ENCODE measurements at regions not wholly inside any gene's neighbourhood (a gene's known extent, or its start where the extent isn't known, plus 50 kb on each side); places are given as distances from the start of the nearest gene placed in this dataset.
A peak's percentile ranks its signal among the peaks of the same experiment; 100 is the strongest.
"Not testable (repeated sequence)": the region's sequence is repeated elsewhere in the genome, so short reads cannot be mapped to it uniquely, and the experiment has no call there.

DNA sequence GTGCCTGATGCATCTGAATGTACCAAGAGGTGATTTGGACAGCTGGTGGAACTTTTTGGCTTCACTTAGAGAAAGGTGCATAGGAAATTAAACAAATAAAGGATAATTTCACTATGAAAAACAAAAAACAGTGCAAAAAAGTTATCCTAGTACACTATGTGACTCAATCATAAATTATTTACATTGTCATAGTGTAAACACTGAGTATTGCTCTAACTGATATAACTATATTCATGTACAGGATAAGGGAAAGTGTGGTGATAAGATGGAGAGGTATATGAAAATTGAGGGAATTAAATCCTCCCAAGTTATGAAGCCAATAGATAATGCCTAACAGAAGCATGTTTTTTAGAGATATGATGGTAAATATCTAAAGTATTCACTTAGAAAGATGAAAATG, 50.2 kb upstream of the CPNE4 start:
- DNase-seq (ENCODE audit: low spot score), result no peak

GRCh38 chr3:132087356-132087755, 52.5 kb upstream of the CPNE4 start:
- no peak for DNase-seq (ENCODE audit: low spot score)

- DNase-seq (ENCODE audit: low spot score), result no peak
Measured at GRCh38 chr3:132088291-132088690, 53.5 kb upstream of the CPNE4 start.

- DNase-seq (ENCODE audit: low spot score), result no peak
Measured at GRCh38 chr3:132090921-132091320, 56.1 kb upstream of the CPNE4 start.

- DNase-seq (ENCODE audit: low spot score), result no peak
Measured at GRCh38 chr3:132116601-132117000, 81.8 kb upstream of the CPNE4 start.

- no peak for DNase-seq (ENCODE audit: low spot score)
Measured at GRCh38 chr3:132117642-132118041, 82.8 kb upstream of the CPNE4 start.

DNA sequence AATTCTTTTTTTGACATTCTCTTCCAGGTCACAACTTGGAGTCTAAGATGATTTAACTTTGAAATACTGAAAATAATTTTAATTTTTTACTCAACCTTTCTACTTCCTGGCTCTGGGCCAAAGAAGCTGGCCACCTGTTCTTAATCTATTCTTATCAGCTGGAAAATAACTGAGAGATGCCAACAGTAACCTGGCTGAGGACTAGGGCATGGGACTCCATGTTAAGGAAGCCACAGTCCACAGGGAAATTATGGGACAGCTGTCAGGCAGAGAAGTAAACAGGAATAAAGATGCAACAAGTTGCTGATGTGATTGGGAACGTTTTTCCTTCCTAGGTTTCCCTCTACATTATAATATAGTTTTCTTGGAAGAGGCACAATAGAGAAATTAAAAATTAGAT, 84.7 kb upstream of the CPNE4 start:
- no peak for DNase-seq (ENCODE audit: low spot score)

DNA sequence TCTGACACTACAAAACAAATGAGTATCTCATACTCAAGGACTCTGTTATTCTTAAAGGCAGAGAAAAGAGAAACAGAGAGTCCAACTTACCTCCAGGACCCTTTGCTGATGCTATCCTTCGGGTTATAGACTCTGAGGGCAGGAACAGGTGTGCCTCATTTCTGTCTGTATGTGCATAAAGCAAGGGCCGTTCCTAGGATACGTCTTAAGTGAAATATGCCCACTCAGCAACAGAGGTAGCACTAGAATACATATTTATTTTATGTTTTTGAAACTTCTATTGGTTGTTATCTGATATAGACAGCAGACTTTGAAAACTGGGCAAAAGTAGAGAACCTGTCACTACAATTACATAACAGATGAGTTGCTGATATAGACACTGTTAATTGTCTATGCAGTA, 89.3 kb upstream of the CPNE4 start:
- DNase-seq (ENCODE audit: low spot score), result no peak

DNA sequence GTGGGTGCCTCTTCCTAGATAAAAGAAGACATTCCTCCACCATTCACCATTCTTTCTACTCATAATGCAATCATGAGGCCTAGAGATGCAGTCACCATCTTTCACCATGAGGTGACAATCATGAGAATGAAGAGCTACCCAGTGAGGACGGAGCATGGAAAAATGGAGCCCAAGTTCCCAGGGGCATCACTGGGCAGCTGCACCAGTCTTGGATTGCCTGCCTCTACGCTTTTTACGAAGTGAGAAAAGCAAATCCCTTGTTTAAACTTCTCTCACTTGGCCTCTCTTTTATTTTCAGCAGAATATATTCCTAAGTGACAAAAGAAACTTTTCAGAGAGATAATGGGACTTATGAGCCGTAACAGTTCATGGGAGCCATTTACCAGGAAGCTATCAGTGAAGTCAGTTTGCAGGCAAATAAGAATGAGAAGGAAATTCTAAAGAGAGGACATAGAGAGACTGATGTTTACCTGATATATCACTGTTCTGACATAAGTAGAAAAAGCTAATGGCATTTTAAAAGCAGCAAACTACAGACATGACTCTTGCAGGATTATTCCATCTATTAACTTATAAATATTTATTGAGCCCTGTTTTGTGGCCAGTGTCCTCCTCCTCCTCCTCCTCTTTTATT, 90.0 kb upstream of the CPNE4 start:
- no peak for DNase-seq (ENCODE audit: low spot score)

DNA sequence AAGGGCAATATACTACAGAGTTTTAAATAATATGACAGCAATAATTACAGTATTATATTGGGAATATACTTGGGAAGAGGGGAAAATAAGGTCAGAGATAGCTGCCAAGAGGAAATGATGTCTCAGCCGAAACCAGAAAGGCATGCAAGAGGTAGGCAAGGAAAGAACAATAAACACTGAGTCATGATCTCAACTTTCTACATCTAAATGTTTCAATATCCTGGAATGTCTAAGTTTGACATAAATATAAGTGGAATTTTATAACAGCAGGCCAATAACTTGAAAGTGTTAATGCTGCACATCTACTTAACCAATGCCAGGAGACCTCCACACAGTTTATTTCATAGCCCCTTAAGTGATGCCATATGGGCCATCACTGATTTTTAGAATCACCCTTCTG, 99.8 kb upstream of the CPNE4 start:
- no peak for DNase-seq (ENCODE audit: low spot score)

DNA sequence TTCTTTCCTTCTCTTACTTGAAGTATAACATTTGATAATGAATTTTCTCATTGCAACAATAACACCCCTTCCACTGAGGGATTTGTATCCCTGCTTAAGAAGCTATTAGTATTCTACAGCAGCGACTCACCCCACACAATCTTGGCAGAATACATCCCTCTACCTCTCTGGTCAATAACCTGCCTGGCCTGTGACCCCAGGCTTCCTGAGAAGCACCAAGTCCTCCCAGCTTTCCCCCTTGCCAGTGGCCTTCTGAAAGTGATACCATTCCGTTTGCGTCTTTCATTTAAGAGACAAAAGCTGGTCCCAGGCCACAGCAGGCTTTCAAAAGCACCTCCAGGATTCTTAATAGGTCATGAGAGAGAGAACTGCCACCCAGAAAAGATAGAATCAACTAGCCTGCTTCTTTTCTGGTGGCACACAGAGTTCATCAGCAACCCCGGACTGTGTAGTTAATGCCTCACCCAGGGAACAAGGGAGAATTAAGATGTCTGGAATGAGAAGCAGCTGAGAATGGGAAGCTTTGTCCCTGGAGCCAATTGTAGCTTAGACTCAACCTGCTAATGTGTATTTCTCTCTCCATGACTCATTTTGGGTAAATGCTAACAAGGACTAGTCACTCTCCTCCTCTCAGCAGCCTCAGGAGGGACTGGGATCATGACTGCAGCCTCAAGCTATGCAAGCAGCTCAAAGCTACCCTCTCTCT, 101.0 kb upstream of the CPNE4 start:
- no peak for DNase-seq (ENCODE audit: low spot score)

DNA sequence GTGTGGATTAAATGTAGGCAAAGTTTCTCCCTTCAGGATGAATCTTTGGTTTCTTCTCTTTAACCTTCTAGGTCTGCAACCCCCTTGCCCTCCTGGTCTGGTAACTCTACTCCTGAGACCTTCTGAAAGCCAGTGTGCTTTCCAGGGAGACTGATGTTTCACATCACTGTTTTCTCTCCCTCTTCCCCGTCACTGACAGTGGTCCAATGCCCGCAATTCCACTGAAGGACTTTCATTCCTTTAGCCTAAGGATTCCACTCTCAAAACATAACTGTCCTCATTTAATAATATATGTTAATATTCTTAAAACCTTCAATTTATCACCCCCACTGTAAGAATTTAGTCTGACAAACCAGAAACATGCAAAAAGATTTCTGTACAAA, 101.5 kb upstream of the CPNE4 start:
- DNase-seq (ENCODE audit: low spot score), result no peak

DNA sequence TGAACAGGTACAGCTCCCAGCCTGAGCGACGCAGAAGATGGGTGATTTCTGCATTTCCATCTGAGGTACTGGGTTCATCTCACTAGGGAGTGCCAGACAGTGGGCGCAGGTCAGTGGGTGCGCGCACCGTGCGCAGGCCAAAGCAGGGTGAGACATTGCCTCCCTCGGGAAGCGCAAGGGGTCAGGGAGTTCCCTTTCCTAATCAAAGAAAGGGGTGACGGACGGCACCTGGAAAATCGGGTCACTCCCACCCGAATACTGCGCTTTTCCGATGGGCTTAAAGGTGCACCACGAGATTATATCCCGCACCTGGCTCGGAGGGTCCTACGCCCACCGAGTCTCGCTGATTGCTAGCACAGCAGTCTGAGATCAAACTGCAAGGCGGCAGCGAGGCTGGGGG, 102.1 kb upstream of the CPNE4 start:
- not testable (repeated sequence) for DNase-seq (ENCODE audit: low spot score)

- no peak for DNase-seq (ENCODE audit: low spot score)
Measured at GRCh38 chr3:132145833-132146232, 111.0 kb upstream of the CPNE4 start.

- no peak for DNase-seq (ENCODE audit: low spot score)
Measured at GRCh38 chr3:132154619-132155018, 119.8 kb upstream of the CPNE4 start.

GRCh38 chr3:132159145-132159544, 124.3 kb upstream of the CPNE4 start:
- DNase-seq (ENCODE audit: low spot score), result no peak

GRCh38 chr3:132160198-132160597, 125.4 kb upstream of the CPNE4 start:
- no peak for DNase-seq (ENCODE audit: low spot score)

- no peak for DNase-seq (ENCODE audit: low spot score)
Measured at GRCh38 chr3:132161608-132162007, 126.8 kb upstream of the CPNE4 start.

GRCh38 chr3:132164469-132165092, 129.8 kb upstream of the CPNE4 start:
- peak; percentile 17 for DNase-seq (ENCODE audit: low spot score)

- DNase-seq (ENCODE audit: low spot score), result no peak
Measured at GRCh38 chr3:132167870-132168269, 133.1 kb upstream of the CPNE4 start.

- no peak for DNase-seq (ENCODE audit: low spot score)
Measured at GRCh38 chr3:132174500-132174899, 139.7 kb upstream of the CPNE4 start.

DNA sequence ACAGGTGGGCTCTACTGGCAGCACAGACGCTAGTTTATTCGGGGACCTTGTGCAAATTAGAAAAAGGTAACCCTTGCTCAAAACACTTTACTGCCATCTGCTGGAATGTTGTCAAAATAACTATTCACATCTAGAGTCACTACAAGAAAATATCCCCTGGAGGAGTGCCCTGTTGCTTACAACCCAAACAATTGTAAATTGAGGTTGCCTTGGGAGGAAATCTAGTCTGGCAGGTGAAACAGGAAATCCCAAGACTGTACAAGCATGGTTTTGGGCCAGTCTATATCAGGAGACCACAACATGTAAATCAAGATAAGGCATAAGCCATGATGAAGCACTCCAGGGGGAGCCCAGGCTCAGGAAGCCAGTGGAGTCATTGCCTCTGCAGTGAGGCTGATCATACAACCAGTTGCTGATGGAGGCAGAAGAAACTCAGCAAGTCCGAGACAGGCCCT, 136.8 kb upstream of the ACP3 start:
- no peak for DNase-seq (ENCODE audit: low spot score)

DNA sequence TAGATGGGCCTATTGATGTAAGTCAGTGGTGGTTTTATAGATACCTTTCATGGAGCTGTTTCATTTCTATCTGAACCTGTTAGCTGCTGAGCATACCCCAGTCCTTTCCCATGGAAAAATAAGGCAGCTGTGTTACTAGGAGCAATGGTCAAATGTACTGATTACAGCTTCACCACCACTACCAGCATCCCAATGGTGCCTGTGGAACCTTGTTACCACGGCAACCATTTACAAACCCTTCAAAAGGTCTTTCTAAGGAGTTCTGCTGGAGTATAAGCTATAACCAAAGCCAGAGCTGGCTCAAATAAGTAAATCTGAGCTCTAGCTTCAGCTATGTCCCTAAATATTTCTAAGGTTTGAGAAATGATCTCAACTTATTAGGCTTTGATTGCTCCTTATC, 133.4 kb upstream of the ACP3 start:
- no peak for DNase-seq (ENCODE audit: low spot score)

Measured in mucosa of gallbladder (tissue), 1 donor.